H1 (cell line): ENCODE measurements at regions not wholly inside any gene's neighbourhood (a gene's known extent, or its start where the extent isn't known, plus 50 kb on each side); places are given as distances from the start of the nearest gene placed in this dataset.

Experiments
- KDM1A ChIP-seq: fragments of 200-600, 300-600 bp; sonication (generic); IDR thresholded peaks from 2 replicates; pipeline ENCODE4 v1.7.1; 2016; ENCODE audit warnings: mild to moderate bottlenecking, low read length, borderline replicate concordance
- KDM5A ChIP-seq: fragments of 200-600 bp; IDR thresholded peaks from 2 replicates; pipeline ENCODE4 v1.7.1; 2012; ENCODE audit warnings: mild to moderate bottlenecking, low read length, inconsistent platforms, mixed read lengths
- SUZ12 ChIP-seq: fragments of 200-600 bp; sonication (generic); IDR thresholded peaks from 2 replicates; pipeline ENCODE4 v1.6.1; 2012; ENCODE audit warnings: mild to moderate bottlenecking, inconsistent platforms, low read length, moderate library complexity, mixed read lengths
- TBP ChIP-seq: IDR thresholded peaks from 2 replicates; pipeline ENCODE4 v1.6.1; 2011; ENCODE audit warnings: low read depth, low read length, improper control_type of control experiment

DNA sequence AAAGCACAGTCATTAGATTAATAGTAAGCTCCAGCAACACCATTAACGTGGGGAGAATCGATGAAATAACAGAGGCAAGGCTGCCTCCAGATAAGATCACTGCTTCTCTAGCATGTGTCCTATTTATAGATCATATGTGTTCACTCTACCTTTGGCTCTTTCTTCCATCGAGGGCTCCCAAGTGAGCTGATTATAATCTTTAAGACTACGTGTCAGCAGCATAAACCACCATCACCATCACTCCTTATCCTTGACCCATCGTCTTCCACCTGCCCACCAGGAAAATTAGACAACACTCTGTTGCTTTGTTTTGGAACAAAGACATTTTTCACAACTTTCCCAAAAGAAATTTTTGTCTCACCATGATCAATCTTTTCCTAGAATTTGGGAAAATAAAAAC lies 71.2 kb upstream of the CARD11 start (continued):
- no peak for TF ChIP-seq KDM1A
- TF ChIP-seq SUZ12 = no peak
- TF ChIP-seq KDM5A = no peak
- no peak for TF ChIP-seq TBP
